Colonic mucosa (tissue), 4 donors: ENCODE measurements at regions not wholly inside any gene's neighbourhood (a gene's known extent, or its start where the extent isn't known, plus 50 kb on each side); places are given as distances from the start of the nearest gene placed in this dataset.
A peak's percentile ranks its signal among the peaks of the same experiment; 100 is the strongest.

ENCODE experiments used
- DNase-seq: peaks from one replicate; pipeline ENCODE4 v3.0.0-alpha.2; 2020
- H3K27ac ChIP-seq: fragments of 200-600 bp; one replicate; pipeline ENCODE4 v1.8.0; 2021
- H3K27me3 ChIP-seq: fragments of 200-600 bp; one replicate; pipeline ENCODE4 v1.8.0; 2021
- H3K36me3 ChIP-seq: fragments of 200-600 bp; one replicate; pipeline ENCODE4 v1.8.0; 2021
- H3K4me1 ChIP-seq: fragments of 200-600 bp; one replicate; pipeline ENCODE4 v1.8.0; 2021; ENCODE audit warnings: mild to moderate bottlenecking
- H3K4me3 ChIP-seq: fragments of 200-600 bp; one replicate; pipeline ENCODE4 v1.8.0; 2021
- H3K9ac ChIP-seq, 2 donors: one replicate each; pipeline ENCODE4 v1.7.0; 2013; ENCODE audit warnings: control low read depth in 2 of 2, low read depth in 2 of 2, low read length in 2 of 2
- H3K9me3 ChIP-seq: fragments of 200-600 bp; one replicate; pipeline ENCODE4 v1.8.0; 2021
- CTCF ChIP-seq: fragments of 200-600 bp; IDR thresholded peaks from one replicate; pipeline ENCODE4 v1.8.0; 2022; ENCODE audit warnings: antibody characterized with exemption, mild to moderate bottlenecking
- intact Hi-C: fragments of 100-400 bp; cut with DNase I; formaldehyde crosslinking; loops from one replicate; pipeline ENCODE4 v1.14.1; 2022
- donor health status: healthy.
- donor health status: DM: no; HTN: no; CAD: no.
- donor health status: DM: no; HTN: no; CAD: no.

- peak; percentile 26 for DNase-seq
- Histone ChIP-seq H3K36me3 (no peaks in the 10 kb centered on the region), H3K27me3 (no peaks in the 10 kb centered on the region), H3K4me3 (no peak overlapping the region), H3K4me1 (no peaks in the 10 kb centered on the region), H3K9me3 (no peaks in the 10 kb centered on the region), H3K9ac (no peak overlapping the region), H3K27ac (no peak overlapping the region)
- TF ChIP-seq CTCF = no peak
- intact Hi-C loops = no loop called here
These were observed 307.6 kb upstream of the TNC start for GRCh38 chr9:115425601-115426000.

GRCh38 chr9:115437418-115437817 lies 319.5 kb upstream of the TNC start:
- H3K36me3 ChIP-seq = no peaks in the 10 kb centered on the region
- no peaks in the 10 kb centered on the region for H3K27me3 ChIP-seq
- H3K27ac ChIP-seq = no peak overlapping the region
- no peaks in the 10 kb centered on the region for H3K4me1 ChIP-seq
- no peak overlapping the region for H3K4me3 ChIP-seq
- H3K9ac ChIP-seq = no peak overlapping the region
- no peak for DNase-seq
- no peak for TF ChIP-seq CTCF
- H3K9me3 ChIP-seq = no peaks in the 10 kb centered on the region
- intact Hi-C loops = no loop called here

- no peaks in the 10 kb centered on the region for H3K27me3 ChIP-seq
- no peak for DNase-seq
- no peak overlapping the region for H3K9ac ChIP-seq
- no peaks in the 10 kb centered on the region for H3K4me1 ChIP-seq
- H3K4me3 ChIP-seq = no peak overlapping the region
- intact Hi-C loops = no loop called here
- TF ChIP-seq CTCF = no peak
- H3K9me3 ChIP-seq = no peaks in the 10 kb centered on the region
- H3K27ac ChIP-seq = no peak overlapping the region
- no peaks in the 10 kb centered on the region for H3K36me3 ChIP-seq
These were observed 321.7 kb upstream of the TNC start for GRCh38 chr9:115439641-115440040.

GRCh38 chr9:115442054-115442453 lies 324.1 kb upstream of the TNC start:
- no peak for TF ChIP-seq CTCF
- intact Hi-C loops = no loop called here
- no peaks in the 10 kb centered on the region for H3K4me1 ChIP-seq
- no peaks in the 10 kb centered on the region for H3K36me3 ChIP-seq
- H3K27ac ChIP-seq = no peak overlapping the region
- H3K27me3 ChIP-seq = no peaks in the 10 kb centered on the region
- H3K4me3 ChIP-seq = no peak overlapping the region
- no peak for DNase-seq
- H3K9ac ChIP-seq = no peak overlapping the region
- H3K9me3 ChIP-seq = no peaks in the 10 kb centered on the region

GRCh38 chr9:115443890-115444289 lies 325.9 kb upstream of the TNC start:
- no peak for TF ChIP-seq CTCF
- Histone ChIP-seq H3K9ac (no peak overlapping the region), H3K36me3 (no peaks in the 10 kb centered on the region), H3K4me1 (no peaks in the 10 kb centered on the region), H3K4me3 (no peak overlapping the region), H3K27ac (no peak overlapping the region), H3K9me3 (no peaks in the 10 kb centered on the region), H3K27me3 (no peaks in the 10 kb centered on the region)
- intact Hi-C loops = no loop called here
- no peak for DNase-seq

GRCh38 chr9:115444959-115445358 lies 327.0 kb upstream of the TNC start:
- no peak for TF ChIP-seq CTCF
- Histone ChIP-seq H3K27me3 (no peaks in the 10 kb centered on the region), H3K9ac (no peak overlapping the region), H3K27ac (no peak overlapping the region), H3K4me1 (no peaks in the 10 kb centered on the region), H3K4me3 (no peak overlapping the region), H3K36me3 (no peaks in the 10 kb centered on the region), H3K9me3 (no peaks in the 10 kb centered on the region)
- no peak for DNase-seq
- intact Hi-C loops = no loop called here
